ENCODE measurements at regions not wholly inside any gene's neighbourhood (a gene's known extent, or its start where the extent isn't known, plus 50 kb on each side); places are given as distances from the start of the nearest gene placed in this dataset.

DNA sequence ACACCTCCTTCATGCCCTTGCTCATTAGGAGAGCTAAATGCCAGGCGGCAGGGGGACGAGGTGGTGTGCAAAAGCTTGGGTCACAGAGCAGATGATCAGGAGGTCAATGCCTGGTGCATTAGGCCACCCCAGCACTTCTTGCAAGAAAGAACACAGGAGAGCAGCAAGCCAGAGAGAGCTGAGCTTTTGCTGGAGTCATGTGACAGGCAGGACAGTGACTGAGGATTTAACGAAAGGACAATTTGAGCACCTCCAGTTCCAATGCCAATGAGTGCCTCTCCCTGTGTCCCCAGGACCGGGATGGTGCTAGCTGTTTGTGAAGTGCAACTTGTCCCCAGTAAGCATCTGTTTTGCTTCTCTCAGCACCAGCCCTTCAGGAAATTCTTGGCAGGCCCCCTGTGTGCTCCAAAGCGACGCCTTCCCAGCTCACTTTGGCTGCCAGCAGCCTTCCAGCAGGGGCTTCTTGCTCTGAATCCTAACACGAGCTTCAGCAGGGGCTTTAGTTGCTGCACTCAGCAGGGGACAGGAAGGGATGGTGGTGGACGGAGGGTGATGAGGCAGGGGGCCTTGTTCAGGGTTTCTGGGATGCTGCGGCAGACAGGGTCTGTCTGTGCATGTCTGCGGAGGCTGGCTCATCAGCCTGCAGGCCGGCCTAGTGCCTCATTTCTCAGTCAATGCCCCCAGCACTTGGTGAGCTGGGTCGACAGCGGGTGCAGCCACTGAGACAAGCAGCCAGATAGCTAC lies 368.1 kb downstream of the RPS24 start:
- H3K9me3 ChIP-seq (replicated peaks in 1 of 3): no peaks in the 10 kb centered on the region
- intact Hi-C loops (cut with DNase I): no loop called here
- TF ChIP-seq POLR2A (IDR thresholded peaks at IDR 0.05): no peak
- TF ChIP-seq, protein P1, sequence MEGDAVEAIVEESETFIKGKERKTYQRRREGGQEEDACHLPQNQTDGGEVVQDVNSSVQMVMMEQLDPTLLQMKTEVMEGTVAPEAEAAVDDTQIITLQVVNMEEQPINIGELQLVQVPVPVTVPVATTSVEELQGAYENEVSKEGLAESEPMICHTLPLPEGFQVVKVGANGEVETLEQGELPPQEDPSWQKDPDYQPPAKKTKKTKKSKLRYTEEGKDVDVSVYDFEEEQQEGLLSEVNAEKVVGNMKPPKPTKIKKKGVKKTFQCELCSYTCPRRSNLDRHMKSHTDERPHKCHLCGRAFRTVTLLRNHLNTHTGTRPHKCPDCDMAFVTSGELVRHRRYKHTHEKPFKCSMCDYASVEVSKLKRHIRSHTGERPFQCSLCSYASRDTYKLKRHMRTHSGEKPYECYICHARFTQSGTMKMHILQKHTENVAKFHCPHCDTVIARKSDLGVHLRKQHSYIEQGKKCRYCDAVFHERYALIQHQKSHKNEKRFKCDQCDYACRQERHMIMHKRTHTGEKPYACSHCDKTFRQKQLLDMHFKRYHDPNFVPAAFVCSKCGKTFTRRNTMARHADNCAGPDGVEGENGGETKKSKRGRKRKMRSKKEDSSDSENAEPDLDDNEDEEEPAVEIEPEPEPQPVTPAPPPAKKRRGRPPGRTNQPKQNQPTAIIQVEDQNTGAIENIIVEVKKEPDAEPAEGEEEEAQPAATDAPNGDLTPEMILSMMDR (IDR thresholded peaks at IDR 0.05): no peak
- H3K4me1 ChIP-seq (replicated peaks in 1 of 2): peaks cover 0 to 6% of the 10 kb centered on the region in 2 donors
- no peak for DNase-seq
- H3K27me3 ChIP-seq: no peaks in the 10 kb centered on the region
- 79 to 84% (median 82%) methylated on average over 12 to 13 of the region's 13 CpGs for WGBS, 4 donors
- H3K4me3 ChIP-seq: no peak overlapping the region
- no peaks in the 10 kb centered on the region for H3K36me3 ChIP-seq (replicated peaks in 1 of 2)
- H3K27ac ChIP-seq: no peak overlapping the region

DNA sequence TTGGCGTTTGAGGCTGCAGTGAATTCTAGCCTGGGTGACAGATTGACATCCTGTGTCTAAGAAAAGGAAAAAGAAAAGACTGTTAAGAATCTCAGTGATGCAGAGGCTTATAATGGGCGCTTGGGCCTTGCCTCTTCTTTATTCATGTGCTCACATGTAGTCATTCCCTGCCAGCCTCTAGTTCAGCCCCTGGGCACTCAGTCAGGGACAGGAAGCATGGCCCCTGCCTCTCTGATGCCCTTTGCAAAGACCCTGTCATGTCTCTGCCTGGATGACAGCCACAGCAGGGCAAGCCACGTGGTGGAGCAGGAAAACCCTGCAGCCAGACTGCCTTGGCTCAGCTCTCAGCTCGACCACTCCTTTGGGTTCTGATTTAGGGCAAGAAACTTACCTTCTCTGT lies 368.9 kb downstream of the RPS24 start:
- intact Hi-C loops (cut with DNase I): no loop called here
- TF ChIP-seq, protein P1 (IDR thresholded peaks at IDR 0.05): no peak
- no peak for TF ChIP-seq POLR2A (IDR thresholded peaks at IDR 0.05)
- no peak for DNase-seq
- Histone ChIP-seq H3K4me1 (replicated peaks in 1 of 2) (peaks cover 0 to 14% of the 10 kb centered on the region in 2 donors), H3K27me3 (no peaks in the 10 kb centered on the region), H3K27ac (no peak overlapping the region), H3K9me3 (replicated peaks in 1 of 3) (no peaks in the 10 kb centered on the region), H3K4me3 (no peak overlapping the region), H3K36me3 (replicated peaks in 1 of 2) (no peaks in the 10 kb centered on the region)
- WGBS, 4 donors: 63 to 77% (median 68%) methylated on average over 2 to 4 of the region's 4 CpGs

DNA sequence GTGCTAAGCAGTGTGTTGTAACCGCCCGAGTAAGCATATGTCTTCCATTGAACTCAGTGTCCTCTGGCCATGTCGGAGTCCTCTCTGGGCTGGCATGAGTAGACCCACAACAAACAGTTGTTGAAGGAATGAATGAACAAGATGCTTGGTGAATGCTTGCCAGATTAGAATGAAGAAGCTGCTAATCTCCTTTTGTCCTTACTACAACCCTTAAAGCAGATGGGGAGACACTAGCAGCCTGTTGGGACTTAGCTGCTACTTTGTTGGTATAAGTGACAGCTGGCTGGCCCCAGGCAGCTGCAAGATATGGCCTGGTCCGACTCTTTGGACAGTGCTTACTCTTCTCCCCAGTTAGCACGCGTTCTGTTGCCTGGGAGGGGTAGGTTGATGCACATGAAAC lies 370.1 kb downstream of the RPS24 start:
- H3K4me3 ChIP-seq: no peak overlapping the region
- H3K4me1 ChIP-seq (replicated peaks in 1 of 2): peaks cover 0 to 22% of the 10 kb centered on the region in 2 donors
- no peaks in the 10 kb centered on the region for H3K9me3 ChIP-seq (replicated peaks in 1 of 3)
- no peaks in the 10 kb centered on the region for H3K27me3 ChIP-seq
- no peak for TF ChIP-seq POLR2A (IDR thresholded peaks at IDR 0.05)
- TF ChIP-seq, protein P1 (IDR thresholded peaks at IDR 0.05): no peak
- intact Hi-C loops (cut with DNase I): no loop called here
- H3K27ac ChIP-seq: no peak overlapping the region
- H3K36me3 ChIP-seq (replicated peaks in 1 of 2): no peaks in the 10 kb centered on the region
- DNase-seq: peak in 1 of 7 donors; percentile 33
- 94 to 100% (median 97%) methylated on average over 6 of the region's 6 CpGs for WGBS, 4 donors

DNA sequence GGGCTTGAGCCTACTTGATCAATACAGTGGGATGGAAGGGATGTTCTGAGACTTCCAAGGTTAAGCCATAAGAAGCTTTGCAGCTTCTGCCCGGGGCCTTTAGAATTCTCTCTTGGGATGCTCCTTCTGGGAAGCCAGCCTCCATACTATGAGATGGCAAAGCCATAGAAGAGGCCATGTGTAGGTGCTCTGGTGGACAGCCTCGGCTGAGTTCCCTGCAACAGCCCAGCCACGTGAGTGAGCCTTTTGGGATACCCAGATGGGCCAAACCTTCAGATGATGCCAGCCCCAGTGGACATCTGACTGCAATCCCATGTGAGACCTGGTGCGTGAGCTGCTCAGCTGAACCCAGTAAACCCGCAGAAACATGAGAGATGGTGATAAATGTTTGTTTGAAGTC lies 370.6 kb downstream of the RPS24 start:
- WGBS, 4 donors: 88 to 93% (median 89%) methylated on average over 3 to 5 of the region's 5 CpGs
- intact Hi-C loops (cut with DNase I): no loop called here
- Histone ChIP-seq H3K36me3 (replicated peaks in 1 of 2) (no peaks in the 10 kb centered on the region), H3K27me3 (no peaks in the 10 kb centered on the region), H3K27ac (no peak overlapping the region), H3K4me3 (no peak overlapping the region), H3K9me3 (replicated peaks in 1 of 3) (no peaks in the 10 kb centered on the region), H3K4me1 (replicated peaks in 1 of 2) (peaks cover 0 to 26% of the 10 kb centered on the region in 2 donors)
- DNase-seq: peak in 1 of 7 donors; percentile 36
- no peak for TF ChIP-seq POLR2A (IDR thresholded peaks at IDR 0.05)
- TF ChIP-seq, protein P1 (IDR thresholded peaks at IDR 0.05): no peak
